Activated CD4-positive, alpha-beta T cell treated with anti-CD3 and anti-CD28 coated beads, Interleukin-2, Interleukin-6, amounts not matched to agents 100 ng/mL and 50 ng/mL, durations not matched to agents 16 hours and 8 hours (primary cell): ENCODE measurements at regions not wholly inside any gene's neighbourhood (a gene's known extent, or its start where the extent isn't known, plus 50 kb on each side); places are given as distances from the start of the nearest gene placed in this dataset.
"Not testable (repeated sequence)": the region's sequence is repeated elsewhere in the genome, so short reads cannot be mapped to it uniquely, and the experiment has no call there.

ENCODE experiments used
- DNase-seq: peaks from one replicate; pipeline ENCODE4 v3.0.0-alpha.2; 2020

DNA sequence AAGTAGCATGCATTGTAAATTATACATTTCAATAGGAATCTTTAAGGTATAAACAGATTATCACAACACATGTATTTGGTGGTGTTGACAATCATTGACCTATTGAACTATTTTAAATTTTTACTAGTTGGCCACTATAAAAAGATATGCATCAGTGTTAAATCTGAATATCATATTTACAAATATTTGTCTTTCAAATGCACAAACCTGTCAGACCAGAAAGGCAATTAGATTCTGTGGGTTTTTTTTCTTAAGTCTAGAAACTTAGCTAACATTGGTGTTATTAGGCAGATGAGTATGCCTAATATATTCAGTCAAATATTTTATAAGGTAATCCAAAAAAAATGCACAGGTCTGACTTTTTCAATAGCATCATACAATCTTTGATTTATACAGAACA lies 241.4 kb upstream of the DGKB start:
- no peak for DNase-seq

DNA sequence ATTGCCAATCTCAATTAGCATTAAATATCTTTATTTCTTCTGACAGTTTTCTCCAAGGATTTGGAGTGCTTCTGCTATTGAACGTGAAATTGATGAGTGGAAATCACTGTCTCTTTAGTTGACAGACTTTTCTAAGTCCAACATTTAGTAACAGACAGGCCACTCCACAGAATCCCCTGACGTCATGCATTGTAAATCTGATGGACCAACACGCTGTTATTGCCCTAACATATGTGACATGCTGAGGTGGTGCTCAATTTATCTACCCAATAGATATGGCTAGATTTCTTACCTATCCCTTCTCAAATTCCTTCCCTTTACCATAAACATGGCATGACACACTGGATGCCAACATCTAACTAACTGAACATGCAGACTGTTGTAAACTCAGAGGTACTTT lies 240.6 kb upstream of the DGKB start:
- no peak for DNase-seq

- DNase-seq: no peak
Observed at GRCh38 chr7:15140431-15140830, 237.9 kb upstream of the DGKB start.

GRCh38 chr7:15131661-15132060 lies 229.1 kb upstream of the DGKB start:
- no peak for DNase-seq

DNA sequence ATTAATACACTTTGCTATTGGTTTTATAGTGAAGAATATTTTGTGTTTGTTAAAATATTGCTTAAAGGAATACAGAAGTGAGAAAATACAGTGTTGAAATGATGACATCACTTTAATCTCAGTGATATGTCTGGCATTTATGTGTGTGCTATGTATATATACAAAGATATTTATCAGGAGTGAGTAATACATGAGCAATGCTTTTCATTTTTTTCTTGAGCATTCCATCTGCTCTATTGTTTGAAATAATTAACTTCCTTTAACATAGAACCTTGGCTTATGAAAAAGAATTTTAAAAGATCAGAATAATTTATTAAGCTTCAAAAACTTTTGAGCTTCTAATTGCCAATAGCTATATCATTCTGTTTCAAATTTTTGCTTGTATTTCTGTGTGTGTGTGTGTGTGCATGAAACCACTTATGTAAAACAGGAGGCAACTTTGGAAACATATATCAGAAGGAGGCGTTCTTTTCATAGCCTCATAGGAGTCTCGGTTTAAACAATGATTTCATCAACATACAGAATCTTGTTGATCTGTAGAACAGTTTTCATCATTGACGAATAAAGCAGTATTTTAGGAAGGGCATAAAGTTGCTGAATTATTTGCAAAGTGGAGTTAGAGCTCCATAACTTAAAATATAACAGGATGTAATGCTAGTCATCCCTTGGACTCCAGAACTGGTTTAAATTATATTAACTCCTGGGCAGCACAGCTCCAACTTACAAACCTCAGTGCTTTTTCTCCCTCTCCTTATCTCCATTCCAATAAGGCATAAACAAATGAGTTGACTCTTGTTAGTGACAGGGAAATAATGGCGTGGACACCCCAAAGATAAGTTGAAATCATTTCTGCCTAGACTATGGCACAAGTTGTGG lies 228.4 kb upstream of the DGKB start:
- DNase-seq: no peak

- DNase-seq: no peak
Observed at GRCh38 chr7:15128716-15129115, 226.2 kb upstream of the DGKB start.

GRCh38 chr7:15126653-15127052 lies 224.1 kb upstream of the DGKB start:
- DNase-seq: not testable (repeated sequence)

DNA sequence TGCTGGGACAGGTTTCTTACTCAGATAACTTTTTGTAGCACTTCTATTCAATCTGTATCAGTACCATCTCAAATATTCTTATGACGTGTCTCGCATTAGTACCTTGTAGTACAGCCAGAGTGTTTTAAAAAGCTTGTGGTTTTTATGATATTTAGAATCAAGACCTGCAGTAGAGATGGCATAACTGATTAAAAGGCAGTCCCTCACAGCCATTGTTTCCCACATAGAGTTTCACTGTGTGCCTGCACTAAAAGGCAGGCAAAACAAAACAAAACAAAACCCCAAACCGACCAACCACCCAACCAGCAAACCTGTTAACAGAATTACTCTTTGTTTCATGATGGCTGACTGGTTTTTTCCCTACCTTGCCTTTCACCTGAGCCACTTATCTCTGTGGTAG lies 221.3 kb upstream of the DGKB start:
- no peak for DNase-seq

GRCh38 chr7:15113752-15114151 lies 211.2 kb upstream of the DGKB start:
- DNase-seq: no peak

DNA sequence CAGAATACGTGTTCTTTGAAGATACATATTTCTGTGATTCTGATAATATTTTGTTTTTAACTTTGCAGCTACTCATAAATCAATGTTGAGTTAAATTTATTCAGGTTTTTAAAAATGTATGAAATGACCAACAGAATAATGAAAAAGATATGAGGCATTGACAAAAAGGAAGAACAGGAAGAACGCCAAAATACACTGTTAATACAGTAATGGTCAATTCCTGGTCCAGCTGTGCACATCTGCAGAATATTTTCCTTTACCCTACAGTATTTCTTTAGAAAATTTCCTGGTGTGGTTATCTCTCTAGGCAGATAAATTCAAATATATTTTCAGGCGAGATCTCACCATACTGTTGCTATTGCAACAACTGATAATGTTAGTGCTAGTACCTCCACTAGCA lies 203.2 kb upstream of the DGKB start:
- DNase-seq: no peak

GRCh38 chr7:15104411-15105092 lies 202.0 kb upstream of the DGKB start:
- no peak for DNase-seq

- no peak for DNase-seq
Observed at GRCh38 chr7:15099074-15099473, 196.5 kb upstream of the DGKB start.

DNA sequence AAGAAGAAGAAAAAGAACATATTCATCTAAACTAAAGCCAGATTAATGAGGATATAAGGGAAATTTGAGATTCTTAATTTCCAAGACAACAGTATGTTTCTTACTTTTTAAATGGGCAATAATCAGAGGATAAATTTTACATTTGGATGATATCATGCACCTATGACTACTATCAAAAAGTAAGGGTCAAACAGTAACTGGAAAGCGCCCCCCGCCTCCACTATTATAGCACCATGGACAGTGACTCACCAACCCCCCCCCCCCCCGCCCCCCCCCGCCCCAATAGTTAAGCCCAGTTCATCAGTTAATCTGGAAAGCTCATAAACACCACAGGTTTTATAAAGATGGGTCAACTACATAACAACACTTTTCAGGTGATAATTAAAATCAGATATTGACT lies 194.3 kb upstream of the DGKB start:
- no peak for DNase-seq

DNA sequence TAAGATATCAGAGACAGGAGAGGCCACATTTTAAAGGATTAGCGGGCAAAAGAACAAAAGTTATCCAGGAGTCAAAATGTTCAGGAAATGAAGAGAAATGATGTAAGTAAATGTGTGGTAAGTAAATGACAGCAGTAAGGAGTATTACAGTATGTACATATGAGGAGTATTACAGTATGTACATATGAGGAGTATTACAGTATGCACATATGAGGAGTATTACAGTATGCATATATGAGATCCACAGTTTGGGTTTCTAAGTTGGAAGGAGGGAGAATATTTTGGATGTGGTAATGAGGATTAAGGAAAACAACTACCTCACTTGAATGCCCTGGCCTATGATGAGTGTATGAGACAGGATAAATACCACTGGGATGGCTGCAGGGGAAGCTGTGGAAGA lies 192.4 kb upstream of the DGKB start:
- no peak for DNase-seq

- no peak for DNase-seq
Observed at GRCh38 chr7:15087771-15088170, 185.2 kb upstream of the DGKB start.

DNA sequence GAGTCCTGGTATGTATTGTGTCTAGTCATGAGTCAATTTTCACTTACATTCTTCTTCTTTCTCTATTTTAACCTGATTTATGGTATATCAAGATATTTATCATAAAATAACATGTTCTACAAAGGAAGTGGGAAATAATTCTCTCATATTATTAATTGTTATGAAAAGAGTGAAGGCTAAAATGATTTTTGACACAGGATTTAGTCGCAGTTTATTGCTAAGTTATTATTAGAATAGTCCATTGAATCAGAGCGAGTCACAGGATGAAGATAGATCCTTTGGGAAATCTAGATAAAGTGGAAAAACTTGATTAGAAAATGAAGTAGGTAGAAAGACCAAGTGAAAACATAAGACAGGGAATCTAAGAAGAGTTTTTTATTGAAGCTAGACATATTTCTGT lies 184.3 kb upstream of the DGKB start:
- no peak for DNase-seq

- no peak for DNase-seq
Observed at GRCh38 chr7:15086131-15086611, 183.6 kb upstream of the DGKB start.

DNA sequence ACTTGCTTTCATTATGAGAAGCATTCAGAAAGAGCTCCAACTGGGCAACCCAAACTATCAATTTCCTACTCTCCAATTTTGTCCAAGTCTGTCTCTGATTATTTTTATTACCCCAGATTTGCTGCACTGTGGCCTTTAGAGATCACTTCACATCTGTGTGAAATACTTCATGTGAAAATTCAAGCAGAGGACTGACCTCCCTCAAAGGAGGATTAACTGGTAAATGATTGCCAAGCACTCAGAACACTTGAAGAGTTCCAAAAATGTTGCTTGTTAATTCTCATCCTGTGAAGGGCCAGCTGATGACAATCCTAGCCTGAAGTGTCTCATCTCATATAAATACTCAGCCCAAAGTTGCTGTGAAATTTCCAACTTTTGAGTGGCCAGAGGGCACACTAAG lies 182.8 kb upstream of the DGKB start:
- no peak for DNase-seq

GRCh38 chr7:15084368-15084767 lies 181.8 kb upstream of the DGKB start:
- no peak for DNase-seq

- DNase-seq: no peak
Observed at GRCh38 chr7:15081891-15082290, 179.3 kb upstream of the DGKB start.

GRCh38 chr7:15073301-15073700 lies 170.8 kb upstream of the DGKB start:
- no peak for DNase-seq

- DNase-seq: no peak
Observed at GRCh38 chr7:15068324-15068723, 165.8 kb upstream of the DGKB start.

DNA sequence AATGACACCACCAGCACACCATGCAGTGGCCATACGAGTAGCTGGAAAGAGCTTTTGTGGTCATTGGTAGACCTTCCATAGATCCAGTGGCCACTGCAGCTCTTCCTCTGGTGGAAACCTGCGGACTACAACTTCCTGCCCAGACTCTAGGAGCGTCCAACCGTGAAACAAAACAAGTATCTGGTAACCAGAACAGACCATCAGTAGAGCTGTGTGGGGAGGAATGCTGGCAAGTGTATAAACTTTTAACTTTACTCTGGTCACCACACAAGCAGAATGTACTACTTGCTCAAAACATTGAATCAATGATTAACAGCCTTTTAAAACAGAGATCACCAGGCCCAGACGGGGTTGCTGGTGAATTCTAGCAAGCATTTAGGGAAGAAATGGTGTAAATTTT lies 154.7 kb upstream of the DGKB start:
- no peak for DNase-seq

DNA sequence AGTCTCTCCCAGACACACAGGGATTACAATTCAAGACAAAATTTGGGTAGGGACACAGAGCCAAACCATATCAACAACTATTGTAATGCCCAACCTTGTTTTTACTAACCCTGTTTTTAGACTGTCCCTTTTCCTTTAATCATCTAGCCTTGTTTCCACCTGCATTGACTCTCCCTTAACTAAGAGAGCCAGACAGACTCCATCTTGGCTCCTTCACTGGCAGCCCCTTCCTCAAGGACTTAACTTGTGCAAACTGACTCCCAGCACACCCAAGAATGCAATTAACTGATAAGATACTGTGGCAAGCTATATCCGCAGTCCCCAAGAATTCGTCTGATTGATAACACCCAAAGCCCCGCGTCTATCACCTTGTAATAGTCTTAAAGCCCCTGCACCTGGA lies 151.8 kb upstream of the DGKB start:
- DNase-seq: not testable (repeated sequence)
